ENCODE measurements at regions not wholly inside any gene's neighbourhood (a gene's known extent, or its start where the extent isn't known, plus 50 kb on each side); places are given as distances from the start of the nearest gene placed in this dataset.
A peak's percentile ranks its signal among the peaks of the same experiment; 100 is the strongest.

DNA sequence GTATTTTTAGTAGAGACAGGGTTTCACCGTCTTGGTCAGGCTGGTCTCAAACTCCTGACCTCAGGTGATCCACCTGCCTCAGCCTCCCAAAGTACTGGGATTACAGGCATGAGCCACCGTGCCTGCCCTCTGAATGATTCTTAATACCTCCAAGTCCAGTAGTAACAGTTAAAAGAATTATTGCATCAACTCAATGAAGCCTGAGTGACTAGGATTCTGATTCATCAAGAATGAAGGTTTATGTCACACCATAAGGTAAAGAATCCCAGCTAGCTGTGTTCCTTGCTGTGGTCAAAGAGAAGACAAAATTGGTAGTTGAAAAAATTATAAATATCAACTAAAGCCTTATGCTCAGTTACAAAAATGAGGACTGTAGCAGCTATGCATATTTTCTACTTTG is 81.2 kb upstream of the ABCC4 start:
- Mint-ChIP-seq H3K36me3 (no peaks in the 10 kb centered on the region), H3K27me3 (no peaks in the 10 kb centered on the region), H3K4me3 (no peak overlapping the region), H3K27ac (no peak overlapping the region), H3K9me3 (no peaks in the 10 kb centered on the region), H3K4me1 (peaks cover 6% of the 10 kb centered on the region)

DNA sequence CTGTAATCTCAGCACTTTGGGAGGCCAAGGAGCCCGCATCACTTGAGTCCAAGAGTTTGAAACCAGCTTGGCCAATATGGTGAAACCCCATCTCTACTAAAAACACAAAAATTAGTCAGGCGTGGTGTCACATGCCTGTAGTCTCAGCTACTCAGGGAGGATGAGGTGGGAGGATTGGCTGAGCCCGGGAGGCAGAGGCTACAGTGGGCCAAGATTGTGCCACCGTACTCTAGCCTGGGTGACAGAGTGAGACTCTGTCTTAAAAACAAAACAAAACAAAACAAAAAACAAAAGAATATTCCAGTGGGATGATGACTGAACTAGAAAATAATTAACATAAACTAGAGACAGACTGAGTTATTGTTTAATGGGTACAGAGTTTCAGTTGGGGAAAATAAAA is 81.7 kb upstream of the ABCC4 start:
- H3K27me3 Mint-ChIP-seq: no peaks in the 10 kb centered on the region
- no peak overlapping the region for H3K4me3 Mint-ChIP-seq
- peak overlapping the region; percentile 41 for H3K27ac Mint-ChIP-seq
- H3K9me3 Mint-ChIP-seq: no peaks in the 10 kb centered on the region
- H3K4me1 Mint-ChIP-seq: peaks cover 6% of the 10 kb centered on the region
- H3K36me3 Mint-ChIP-seq: no peaks in the 10 kb centered on the region

DNA sequence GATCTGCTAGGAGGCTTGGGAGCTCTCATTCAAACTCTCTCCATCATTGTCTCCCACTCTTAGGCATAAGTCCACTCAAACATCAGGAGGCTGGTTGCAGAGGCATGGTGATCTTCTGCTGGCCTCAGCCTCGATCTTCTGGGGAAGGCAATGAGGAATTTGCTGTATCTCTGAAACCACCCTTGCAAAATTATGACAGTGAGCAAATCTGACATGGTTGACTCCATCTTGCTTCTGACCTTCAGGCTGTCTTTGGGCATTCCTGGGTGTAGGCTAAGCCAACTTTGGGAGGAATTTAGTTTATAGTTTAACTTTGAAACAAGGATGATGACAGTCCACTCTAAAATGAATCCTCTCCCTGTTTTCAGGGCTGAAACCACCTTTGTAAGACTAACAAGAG is 84.1 kb upstream of the ABCC4 start:
- no peaks in the 10 kb centered on the region for H3K9me3 Mint-ChIP-seq
- H3K27me3 Mint-ChIP-seq: no peaks in the 10 kb centered on the region
- H3K4me1 Mint-ChIP-seq: peaks cover 5% of the 10 kb centered on the region
- H3K4me3 Mint-ChIP-seq: no peak overlapping the region
- peak overlapping the region; percentile 5 for H3K27ac Mint-ChIP-seq
- H3K36me3 Mint-ChIP-seq: no peaks in the 10 kb centered on the region

DNA sequence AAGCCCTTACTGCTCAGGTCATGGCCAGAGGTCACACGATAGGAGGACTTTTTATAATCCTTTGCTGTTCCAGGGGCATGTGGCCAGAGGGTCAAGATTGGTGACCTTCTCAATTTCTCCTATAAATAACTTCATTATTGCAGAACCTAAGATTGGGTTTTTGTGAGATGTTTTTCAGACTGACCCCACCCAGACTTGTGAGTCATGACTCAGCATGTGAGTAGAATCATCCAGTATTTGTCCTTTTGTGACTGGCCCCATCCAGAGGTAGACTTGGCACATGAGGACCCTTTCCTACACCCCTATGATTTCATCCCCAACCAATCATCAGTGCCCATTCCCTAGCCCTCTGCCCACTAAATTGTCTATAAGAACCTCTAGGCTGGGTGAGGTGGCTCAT is 84.5 kb upstream of the ABCC4 start:
- no peak overlapping the region for H3K27ac Mint-ChIP-seq
- no peak overlapping the region for H3K4me3 Mint-ChIP-seq
- peaks cover under 1% of the 10 kb centered on the region for H3K4me1 Mint-ChIP-seq
- H3K36me3 Mint-ChIP-seq: no peaks in the 10 kb centered on the region
- no peaks in the 10 kb centered on the region for H3K9me3 Mint-ChIP-seq
- peaks cover 2% of the 10 kb centered on the region for H3K27me3 Mint-ChIP-seq

DNA sequence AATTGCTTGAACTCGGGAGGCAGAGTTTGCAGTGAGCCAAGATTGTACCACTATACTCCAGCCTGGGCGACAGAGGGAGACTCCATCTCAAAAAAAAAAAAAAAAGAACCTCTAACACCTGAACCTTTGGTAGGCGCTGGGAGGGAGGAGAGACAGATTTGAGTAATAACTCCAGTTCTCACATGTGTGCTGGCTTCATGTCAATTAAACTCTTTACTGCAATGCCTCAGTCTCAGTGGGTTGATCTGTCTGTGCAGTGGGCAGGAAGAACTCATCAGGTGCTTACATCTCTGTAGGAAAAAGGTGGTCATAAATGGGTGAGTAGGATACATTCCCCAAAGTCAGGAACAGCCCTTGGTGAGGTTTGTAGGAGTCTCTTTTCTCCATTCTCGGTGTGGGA is 85.1 kb upstream of the ABCC4 start:
- Mint-ChIP-seq H3K36me3 (no peaks in the 10 kb centered on the region), H3K27me3 (peaks cover 3% of the 10 kb centered on the region), H3K4me3 (no peak overlapping the region), H3K27ac (no peak overlapping the region), H3K4me1 (no peaks in the 10 kb centered on the region), H3K9me3 (no peaks in the 10 kb centered on the region)

DNA sequence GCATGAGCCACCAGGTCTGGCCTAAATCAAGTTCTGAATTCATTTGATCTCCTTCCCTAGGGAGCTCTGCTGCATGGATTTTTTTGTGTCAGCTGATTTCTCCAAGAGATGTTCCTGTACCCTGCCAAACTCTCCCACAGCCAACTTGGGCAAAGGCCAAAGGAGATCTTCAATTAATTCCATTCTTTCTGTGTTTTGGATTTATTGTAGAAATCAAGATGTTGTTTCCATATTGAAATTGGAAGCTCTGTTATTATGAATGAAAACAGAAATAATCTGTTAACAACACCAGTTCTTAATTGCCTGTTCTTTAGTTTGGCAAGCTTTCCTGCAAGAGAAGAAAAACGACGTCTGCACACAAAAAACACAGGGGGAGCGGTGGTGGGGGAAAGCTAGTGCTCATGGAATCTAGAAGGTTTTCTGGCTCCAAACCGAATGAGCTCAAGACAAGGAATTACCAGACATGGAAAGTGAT is 86.5 kb upstream of the ABCC4 start:
- peaks cover 3% of the 10 kb centered on the region for H3K27me3 Mint-ChIP-seq
- H3K27ac Mint-ChIP-seq: no peak overlapping the region
- H3K4me3 Mint-ChIP-seq: no peak overlapping the region

DNA sequence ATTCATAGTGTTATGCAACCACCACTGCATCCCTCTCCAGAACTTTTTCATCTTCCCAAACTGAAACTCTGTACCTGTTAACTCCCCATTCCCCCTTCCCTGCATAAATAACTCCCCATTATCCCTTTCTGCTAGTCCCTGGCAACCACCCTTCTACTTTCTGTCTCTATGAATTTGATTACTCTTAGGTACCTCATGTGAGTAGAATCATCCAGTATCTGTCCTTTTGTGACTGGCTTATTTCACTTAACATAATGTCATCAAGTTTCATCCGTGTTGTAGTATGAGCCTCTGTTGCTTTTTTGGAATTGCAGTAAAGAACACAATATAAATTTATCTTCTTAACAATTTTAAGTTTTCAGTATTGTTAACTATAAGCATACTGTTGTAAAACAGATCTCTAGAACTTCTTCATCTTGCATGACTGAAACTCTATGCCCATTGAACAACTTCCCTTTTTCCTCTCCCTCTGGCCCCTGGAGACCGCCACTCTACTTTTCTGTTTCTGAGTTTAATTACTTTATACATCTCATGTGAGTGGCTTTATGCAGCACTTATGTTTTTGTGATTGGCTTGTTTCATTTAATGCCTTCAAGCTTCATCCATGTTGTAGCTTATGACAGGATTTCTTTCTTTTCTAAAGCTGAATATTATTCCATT is 87.3 kb upstream of the ABCC4 start:
- no peaks in the 10 kb centered on the region for H3K36me3 Mint-ChIP-seq
- no peak overlapping the region for H3K4me3 Mint-ChIP-seq
- peaks cover 3% of the 10 kb centered on the region for H3K27me3 Mint-ChIP-seq
- H3K4me1 Mint-ChIP-seq: no peaks in the 10 kb centered on the region
- H3K9me3 Mint-ChIP-seq: no peaks in the 10 kb centered on the region
- H3K27ac Mint-ChIP-seq: no peak overlapping the region

More for the DNA sequence above, 86.5 kb upstream of the ABCC4 start:
- no peaks in the 10 kb centered on the region for H3K9me3 Mint-ChIP-seq
- H3K4me1 Mint-ChIP-seq: no peaks in the 10 kb centered on the region
- H3K36me3 Mint-ChIP-seq: no peaks in the 10 kb centered on the region

DNA sequence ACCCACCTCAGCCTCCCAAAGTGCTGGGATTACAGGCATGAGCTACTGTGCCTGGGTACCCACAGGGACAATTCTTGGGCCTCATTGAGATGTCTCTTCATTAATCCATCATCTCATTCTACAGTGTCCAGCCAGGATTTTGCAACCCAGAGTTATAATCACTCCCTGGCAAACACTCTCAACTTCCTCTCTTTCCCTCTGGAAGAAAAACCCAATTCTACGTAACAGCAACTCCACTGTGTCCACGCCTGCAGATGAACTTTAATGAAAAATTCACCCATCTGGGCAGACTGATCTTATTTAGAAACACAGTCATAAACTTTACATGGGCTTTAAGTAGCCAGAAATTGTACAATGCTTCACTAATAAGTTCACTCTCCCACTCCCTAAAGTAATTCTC is 90.1 kb upstream of the ABCC4 start:
- H3K9me3 Mint-ChIP-seq: no peaks in the 10 kb centered on the region
- peaks cover 3% of the 10 kb centered on the region for H3K27me3 Mint-ChIP-seq
- no peak overlapping the region for H3K4me3 Mint-ChIP-seq
- H3K36me3 Mint-ChIP-seq: no peaks in the 10 kb centered on the region
- H3K4me1 Mint-ChIP-seq: no peaks in the 10 kb centered on the region
- no peak overlapping the region for H3K27ac Mint-ChIP-seq

DNA sequence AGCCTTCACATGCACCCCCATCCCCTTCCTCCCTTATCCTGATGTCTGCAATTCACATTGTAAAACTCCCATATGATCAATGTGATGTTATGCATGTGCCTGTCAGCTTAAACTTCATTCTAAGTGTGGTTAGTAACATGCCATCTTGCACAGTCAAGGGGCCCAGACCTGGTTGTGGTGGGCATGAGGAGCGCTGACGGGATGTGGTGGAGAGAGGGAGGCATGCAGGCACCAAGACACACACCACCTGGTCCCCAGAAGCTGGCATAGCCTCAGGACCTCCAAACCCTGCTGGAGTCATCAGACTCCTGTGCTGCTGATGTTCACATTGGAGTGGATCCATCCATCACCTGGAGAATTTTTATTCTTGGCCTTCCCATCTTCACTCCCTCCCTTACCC is 90.5 kb upstream of the ABCC4 start:
- Mint-ChIP-seq H3K9me3 (no peaks in the 10 kb centered on the region), H3K27ac (no peak overlapping the region), H3K4me1 (no peaks in the 10 kb centered on the region), H3K4me3 (no peak overlapping the region), H3K36me3 (no peaks in the 10 kb centered on the region), H3K27me3 (peaks cover 3% of the 10 kb centered on the region)

DNA sequence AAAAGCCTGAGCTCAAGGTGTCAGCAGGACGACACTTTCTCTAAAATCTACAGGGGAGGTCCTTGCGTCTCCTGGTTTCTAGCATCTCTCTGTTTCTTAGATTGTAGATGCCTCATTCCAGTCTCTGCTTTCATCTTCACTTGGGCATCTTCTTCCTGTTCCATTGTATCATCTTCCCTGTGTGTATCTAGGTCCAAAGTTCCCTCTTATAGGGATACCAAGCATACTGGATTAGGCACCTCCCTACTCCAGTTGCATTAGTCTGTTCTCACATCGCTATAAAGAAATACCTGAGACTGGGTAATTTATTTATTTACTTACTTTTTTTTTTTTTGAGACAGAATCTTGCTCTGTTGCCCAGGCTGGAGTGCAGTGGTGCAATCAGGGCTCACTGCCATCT is 91.3 kb upstream of the ABCC4 start:
- H3K36me3 Mint-ChIP-seq: no peaks in the 10 kb centered on the region
- peaks cover 3% of the 10 kb centered on the region for H3K27me3 Mint-ChIP-seq
- H3K4me1 Mint-ChIP-seq: no peaks in the 10 kb centered on the region
- no peak overlapping the region for H3K4me3 Mint-ChIP-seq
- H3K27ac Mint-ChIP-seq: no peak overlapping the region
- H3K9me3 Mint-ChIP-seq: no peaks in the 10 kb centered on the region

DNA sequence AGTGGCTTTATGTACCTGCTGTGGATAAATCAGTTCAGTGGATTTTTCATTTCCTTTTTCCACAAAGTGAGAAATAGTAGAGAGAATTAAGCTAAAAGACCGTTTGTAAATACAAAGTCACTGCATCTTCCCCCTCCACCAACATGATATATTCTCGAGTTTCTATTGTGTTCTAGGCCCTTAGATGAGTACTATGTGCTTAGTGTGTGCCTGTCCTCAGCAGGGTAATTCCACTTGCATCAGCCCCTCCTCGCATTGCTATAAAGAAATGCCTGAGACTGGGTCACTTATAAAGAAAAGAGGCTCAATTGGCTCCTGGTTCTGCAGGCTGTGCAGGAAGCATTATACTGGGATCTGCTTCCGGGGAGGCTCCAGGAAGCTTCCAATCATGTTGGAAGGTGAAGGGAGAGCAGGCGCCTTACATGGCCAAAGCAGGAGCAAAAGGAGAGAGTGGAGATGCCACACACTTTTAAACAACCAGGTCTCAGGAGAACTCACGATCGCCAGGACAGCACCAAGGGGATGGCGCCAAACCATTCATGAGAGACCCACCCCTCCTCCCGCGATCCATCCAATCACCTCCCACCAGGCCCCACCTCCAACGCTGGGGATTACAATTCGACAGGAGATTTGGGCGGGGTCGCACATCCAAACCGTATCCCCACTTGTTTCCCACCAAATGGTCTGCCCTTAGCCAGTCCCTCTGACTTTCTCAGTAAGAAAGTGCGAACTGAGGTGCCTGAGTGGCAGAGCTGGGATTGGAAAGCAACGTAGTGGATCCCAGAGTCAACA is 102.3 kb upstream of the ABCC4 start:
- Mint-ChIP-seq H3K4me1 (peaks cover 4% of the 10 kb centered on the region), H3K9me3 (no peaks in the 10 kb centered on the region), H3K36me3 (no peaks in the 10 kb centered on the region), H3K27me3 (peaks cover 2% of the 10 kb centered on the region), H3K4me3 (peak overlapping the region; percentile 94), H3K27ac (peak overlapping the region; percentile 38)

DNA sequence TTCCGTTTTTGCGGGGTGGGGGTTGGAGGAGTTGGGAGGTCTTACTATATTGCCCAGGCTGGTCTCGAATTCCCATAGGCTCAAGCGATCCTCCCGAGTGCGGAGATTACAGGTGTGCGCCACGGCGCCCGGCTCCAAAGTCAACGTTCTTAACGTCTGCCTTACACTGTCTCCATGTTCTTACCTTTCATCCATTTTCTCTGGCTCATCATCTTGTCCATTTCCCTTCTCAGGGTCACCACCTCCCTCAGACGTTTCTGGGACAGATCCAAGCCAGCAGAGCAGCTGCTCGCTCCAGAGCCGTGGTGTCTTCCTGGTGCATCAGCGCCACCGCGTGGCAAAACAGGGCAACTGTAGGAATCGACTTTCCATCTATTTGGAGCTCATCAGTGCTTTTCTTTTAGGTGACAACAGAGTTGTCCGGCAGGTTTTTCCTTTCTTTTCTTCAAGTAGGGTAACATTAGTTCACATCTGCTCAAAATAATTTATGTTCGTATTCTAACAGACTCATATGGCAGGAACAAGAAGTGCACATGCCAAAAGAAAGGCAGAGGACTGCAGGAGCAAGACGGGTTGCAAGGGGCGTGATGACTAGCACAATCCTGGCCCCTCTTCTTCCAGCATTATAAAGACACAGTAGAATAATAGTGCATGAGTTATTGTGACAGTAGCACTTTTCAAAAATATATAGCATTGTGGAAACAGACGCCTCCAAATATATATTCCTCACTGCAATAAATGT is 103.1 kb upstream of the ABCC4 start:
- no peaks in the 10 kb centered on the region for H3K36me3 Mint-ChIP-seq
- H3K27me3 Mint-ChIP-seq: peaks cover 2% of the 10 kb centered on the region
- H3K4me1 Mint-ChIP-seq: peaks cover 4% of the 10 kb centered on the region
- H3K4me3 Mint-ChIP-seq: peak overlapping the region; percentile 94
- H3K27ac Mint-ChIP-seq: peak overlapping the region; percentile 87
- no peaks in the 10 kb centered on the region for H3K9me3 Mint-ChIP-seq

DNA sequence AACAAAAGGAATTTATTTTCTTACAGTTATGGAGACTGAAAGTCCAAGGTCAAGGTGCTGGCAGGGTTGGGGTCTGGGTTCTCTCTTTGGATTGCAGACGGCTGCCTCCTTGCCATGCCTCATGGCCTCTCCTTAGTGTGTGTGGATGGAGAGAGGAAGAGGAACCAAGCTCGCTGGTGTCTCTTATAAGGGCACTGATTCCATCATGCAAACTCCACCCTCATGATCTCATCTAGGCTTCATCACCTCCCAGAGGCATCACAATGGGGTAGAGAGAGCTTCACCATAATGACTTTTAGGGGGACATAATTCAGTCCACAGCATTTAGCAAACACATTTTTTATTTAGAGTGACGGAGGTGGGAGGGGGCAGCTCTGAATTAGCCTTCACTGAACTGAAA is 104.9 kb upstream of the ABCC4 start:
- no peaks in the 10 kb centered on the region for H3K36me3 Mint-ChIP-seq
- H3K27ac Mint-ChIP-seq: no peak overlapping the region
- H3K4me1 Mint-ChIP-seq: peaks cover 4% of the 10 kb centered on the region
- H3K27me3 Mint-ChIP-seq: peaks cover 2% of the 10 kb centered on the region
- H3K4me3 Mint-ChIP-seq: no peak overlapping the region
- H3K9me3 Mint-ChIP-seq: no peaks in the 10 kb centered on the region

DNA sequence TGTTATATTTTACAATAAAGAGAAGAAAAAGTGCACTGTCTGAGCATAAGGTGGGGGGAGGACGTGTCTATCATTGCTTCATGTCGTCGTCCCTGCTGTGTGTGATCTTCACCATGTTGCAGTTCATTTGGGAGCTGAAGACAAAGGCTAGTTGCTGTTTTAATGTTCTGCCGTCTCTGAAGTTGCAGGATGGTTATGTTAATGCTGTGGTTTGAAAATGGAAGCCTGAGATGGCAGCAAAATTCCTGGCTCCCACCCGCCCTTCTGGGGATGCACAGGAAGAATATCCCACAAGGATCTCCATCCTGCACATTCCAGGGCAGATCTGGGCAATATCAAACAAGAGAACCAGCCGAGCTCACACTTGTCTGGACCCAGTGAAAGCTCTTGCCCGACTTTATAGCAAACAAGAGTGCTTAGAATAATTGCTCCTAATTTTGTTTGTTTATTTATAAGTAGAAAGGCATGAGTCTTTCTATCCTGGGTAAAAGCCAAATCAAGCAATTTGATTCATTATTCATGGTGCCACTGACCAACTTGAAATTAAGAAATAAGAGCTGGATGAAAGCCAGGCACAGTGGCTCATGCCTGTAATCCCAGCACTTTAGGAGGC is 110.3 kb upstream of the ABCC4 start:
- Mint-ChIP-seq H3K27ac (no peak overlapping the region), H3K4me1 (no peaks in the 10 kb centered on the region), H3K9me3 (no peaks in the 10 kb centered on the region), H3K4me3 (no peak overlapping the region), H3K27me3 (peaks cover 7% of the 10 kb centered on the region), H3K36me3 (peaks cover 2% of the 10 kb centered on the region)

DNA sequence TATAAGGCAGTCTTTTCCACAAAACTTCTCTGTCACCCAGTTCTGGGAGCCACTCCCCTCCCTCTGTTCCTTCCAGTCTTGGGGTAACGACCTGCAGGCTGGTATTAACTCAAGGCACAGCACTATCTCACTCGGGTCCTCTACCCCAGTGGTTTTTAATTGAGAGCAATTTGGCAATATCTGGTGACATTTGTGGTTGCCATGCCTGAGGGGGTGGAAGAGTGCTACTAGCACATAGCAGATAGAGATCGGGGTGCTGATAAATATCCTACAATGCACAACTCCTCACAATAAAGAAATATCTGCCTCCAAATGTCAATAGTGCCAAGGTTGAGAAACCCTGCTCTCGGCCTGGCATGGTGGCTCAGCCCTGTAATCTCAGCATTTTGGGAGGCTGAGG is 117.7 kb upstream of the ABCC4 start:
- Mint-ChIP-seq H3K4me1 (no peaks in the 10 kb centered on the region), H3K27ac (no peak overlapping the region), H3K36me3 (peaks cover 2% of the 10 kb centered on the region), H3K4me3 (no peak overlapping the region), H3K9me3 (no peaks in the 10 kb centered on the region), H3K27me3 (peaks cover 7% of the 10 kb centered on the region)

DNA sequence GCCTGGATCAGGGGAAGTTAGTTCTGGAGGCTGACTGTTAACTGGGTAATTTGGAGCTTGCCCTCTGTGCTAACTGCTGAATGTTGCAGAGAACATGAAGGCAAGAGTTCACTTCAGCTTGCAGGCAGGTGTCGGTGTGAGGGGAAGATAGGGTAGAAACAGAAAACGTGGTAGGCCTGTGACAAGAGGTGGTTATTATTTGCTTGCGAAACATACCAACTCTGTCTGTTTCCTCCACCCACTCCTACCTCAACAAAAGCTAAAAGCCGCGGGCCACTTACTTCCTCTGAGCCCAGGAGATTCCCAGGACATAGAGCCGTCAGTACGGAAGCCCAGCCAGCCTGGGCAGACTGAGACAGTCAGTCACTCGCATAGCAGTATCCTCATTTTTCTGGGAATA is 119.2 kb upstream of the ABCC4 start:
- no peaks in the 10 kb centered on the region for H3K4me1 Mint-ChIP-seq
- no peak overlapping the region for H3K4me3 Mint-ChIP-seq
- peaks cover 4% of the 10 kb centered on the region for H3K27me3 Mint-ChIP-seq
- no peaks in the 10 kb centered on the region for H3K36me3 Mint-ChIP-seq
- H3K27ac Mint-ChIP-seq: no peak overlapping the region
- H3K9me3 Mint-ChIP-seq: no peaks in the 10 kb centered on the region
